ENCODE measurements at regions not wholly inside any gene's neighbourhood (a gene's known extent, or its start where the extent isn't known, plus 50 kb on each side); places are given as distances from the start of the nearest gene placed in this dataset.

- Mint-ChIP-seq H3K4me3 (ENCODE audit: low read depth, unreplicated experiment) (no peak overlapping the region), H3K27ac (ENCODE audit: unreplicated experiment) (no peak overlapping the region), H3K27me3 (ENCODE audit: unreplicated experiment) (no peaks in the 10 kb centered on the region), H3K36me3 (ENCODE audit: insufficient read depth, unreplicated experiment) (no peaks in the 10 kb centered on the region), H3K4me1 (ENCODE audit: low read depth, unreplicated experiment) (no peaks in the 10 kb centered on the region), H3K9me3 (ENCODE audit: low read depth, unreplicated experiment) (peaks cover 19% of the 10 kb centered on the region)
- no peak for DNase-seq
- no peak for TF ChIP-seq CTCF (IDR thresholded peaks at IDR 0.05; ENCODE audit: unreplicated experiment)
- BruUV-seq (replicated peaks), result no TSS peak
- intact Hi-C loops (cut with micrococcal nuclease; ENCODE audit: unreplicated experiment), result no loop called here
- CTCF ChIA-PET, result no interaction called here
Measured at GRCh38 chr11:38680166-38680565, 2082.1 kb upstream of the RAG2 start.

- Mint-ChIP-seq H3K9me3 (ENCODE audit: low read depth, unreplicated experiment) (peaks cover 23% of the 10 kb centered on the region), H3K27ac (ENCODE audit: unreplicated experiment) (no peak overlapping the region), H3K27me3 (ENCODE audit: unreplicated experiment) (no peaks in the 10 kb centered on the region), H3K4me3 (ENCODE audit: low read depth, unreplicated experiment) (no peak overlapping the region), H3K4me1 (ENCODE audit: low read depth, unreplicated experiment) (no peaks in the 10 kb centered on the region), H3K36me3 (ENCODE audit: insufficient read depth, unreplicated experiment) (no peaks in the 10 kb centered on the region)
- no peak for TF ChIP-seq CTCF (IDR thresholded peaks at IDR 0.05; ENCODE audit: unreplicated experiment)
- BruUV-seq (replicated peaks), result no TSS peak
- intact Hi-C loops (cut with micrococcal nuclease; ENCODE audit: unreplicated experiment), result no loop called here
- DNase-seq, result no peak
- CTCF ChIA-PET, result no interaction called here
Measured at GRCh38 chr11:38672445-38672844, 2074.4 kb upstream of the RAG2 start.

DNA sequence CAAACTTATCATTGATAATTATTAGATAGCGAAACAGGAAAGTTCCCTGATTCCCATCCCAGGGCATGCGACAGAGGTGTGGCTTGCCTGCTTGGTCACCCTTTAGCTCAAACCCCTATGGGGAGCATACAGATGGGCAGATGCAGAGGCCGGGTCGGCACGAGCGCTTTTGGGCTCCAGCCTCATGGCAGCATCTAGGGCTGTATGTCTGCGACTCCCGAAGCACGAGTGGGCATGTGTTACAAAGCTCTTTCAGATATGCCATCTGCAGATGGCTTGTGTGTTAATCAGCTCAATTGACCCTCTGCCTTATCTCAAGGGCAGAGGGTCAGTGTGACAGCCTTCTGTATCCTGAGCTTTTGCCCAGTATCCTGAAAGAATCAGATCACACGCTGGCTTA is 2069.3 kb upstream of the RAG2 start:
- CTCF ChIA-PET, result no interaction called here
- BruUV-seq (replicated peaks), result no TSS peak
- intact Hi-C loops (cut with micrococcal nuclease; ENCODE audit: unreplicated experiment), result no loop called here
- Mint-ChIP-seq H3K4me3 (ENCODE audit: low read depth, unreplicated experiment) (no peak overlapping the region), H3K9me3 (ENCODE audit: low read depth, unreplicated experiment) (peaks cover 10% of the 10 kb centered on the region), H3K4me1 (ENCODE audit: low read depth, unreplicated experiment) (no peaks in the 10 kb centered on the region), H3K27ac (ENCODE audit: unreplicated experiment) (no peak overlapping the region), H3K36me3 (ENCODE audit: insufficient read depth, unreplicated experiment) (no peaks in the 10 kb centered on the region), H3K27me3 (ENCODE audit: unreplicated experiment) (no peaks in the 10 kb centered on the region)
- no peak for TF ChIP-seq CTCF (IDR thresholded peaks at IDR 0.05; ENCODE audit: unreplicated experiment)
- DNase-seq, result no peak

DNA sequence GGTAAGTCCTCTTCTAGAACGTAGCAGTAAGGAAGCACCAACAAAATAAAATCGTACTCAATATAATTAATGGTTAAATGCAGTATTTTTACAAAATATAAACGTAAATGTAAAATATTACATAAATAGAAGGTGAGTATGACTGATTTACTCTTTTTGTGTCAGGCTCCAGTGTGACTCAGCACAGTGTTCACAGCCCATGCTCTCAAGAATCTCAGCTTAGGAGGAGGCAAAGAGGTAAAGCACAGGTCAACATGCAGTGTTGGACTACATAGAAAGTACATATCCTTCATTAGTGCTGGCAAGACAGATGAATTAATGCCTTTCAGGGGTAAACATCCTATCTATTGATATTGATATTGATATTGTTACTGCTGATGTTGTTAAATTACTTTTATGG is 2050.6 kb upstream of the RAG2 start:
- BruUV-seq (replicated peaks), result no TSS peak
- intact Hi-C loops (cut with micrococcal nuclease; ENCODE audit: unreplicated experiment), result no loop called here
- Mint-ChIP-seq H3K9me3 (ENCODE audit: low read depth, unreplicated experiment) (peaks cover 7% of the 10 kb centered on the region), H3K36me3 (ENCODE audit: insufficient read depth, unreplicated experiment) (no peaks in the 10 kb centered on the region), H3K4me3 (ENCODE audit: low read depth, unreplicated experiment) (no peak overlapping the region), H3K4me1 (ENCODE audit: low read depth, unreplicated experiment) (no peaks in the 10 kb centered on the region), H3K27me3 (ENCODE audit: unreplicated experiment) (no peaks in the 10 kb centered on the region), H3K27ac (ENCODE audit: unreplicated experiment) (no peak overlapping the region)
- DNase-seq, result no peak
- no peak for TF ChIP-seq CTCF (IDR thresholded peaks at IDR 0.05; ENCODE audit: unreplicated experiment)
- CTCF ChIA-PET, result no interaction called here

DNA sequence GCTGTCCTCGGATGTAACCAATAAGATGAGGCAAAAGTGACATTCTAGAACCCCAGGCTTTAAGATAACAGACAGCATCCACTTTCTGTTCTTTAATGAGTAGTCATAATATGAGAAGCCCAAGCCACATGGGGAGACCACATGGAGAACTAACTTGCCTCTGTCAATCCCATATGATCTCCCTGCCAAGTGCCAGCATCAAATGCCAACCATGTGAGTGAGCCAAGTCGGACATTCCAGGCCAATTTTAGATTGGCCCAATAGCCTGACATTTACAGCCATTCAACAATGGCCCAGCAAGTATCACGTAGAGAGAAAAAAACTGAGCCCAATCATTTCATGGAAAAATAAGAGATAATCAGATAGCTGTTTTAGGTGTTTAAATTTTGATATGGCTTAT is 2048.3 kb upstream of the RAG2 start:
- CTCF ChIA-PET, result no interaction called here
- no peaks in the 10 kb centered on the region for H3K36me3 Mint-ChIP-seq (ENCODE audit: insufficient read depth, unreplicated experiment)
- no TSS peak for BruUV-seq (replicated peaks)
- no peaks in the 10 kb centered on the region for H3K4me1 Mint-ChIP-seq (ENCODE audit: low read depth, unreplicated experiment)
- no peaks in the 10 kb centered on the region for H3K27me3 Mint-ChIP-seq (ENCODE audit: unreplicated experiment)
- no peak overlapping the region for H3K4me3 Mint-ChIP-seq (ENCODE audit: low read depth, unreplicated experiment)
- H3K27ac Mint-ChIP-seq (ENCODE audit: unreplicated experiment), result no peak overlapping the region
- intact Hi-C loops (cut with micrococcal nuclease; ENCODE audit: unreplicated experiment), result no loop called here
- TF ChIP-seq CTCF (IDR thresholded peaks at IDR 0.05; ENCODE audit: unreplicated experiment), result no peak
- H3K9me3 Mint-ChIP-seq (ENCODE audit: low read depth, unreplicated experiment), result peaks cover 3% of the 10 kb centered on the region
- no peak for DNase-seq

All from Calu3 (cell line).